BE2C (cell line): ENCODE measurements at regions not wholly inside any gene's neighbourhood (a gene's known extent, or its start where the extent isn't known, plus 50 kb on each side); places are given as distances from the start of the nearest gene placed in this dataset.

Experiments used
- DNase-seq: peaks from one replicate; pipeline ENCODE4 v3.0.0-alpha.2; 2020
- H3K27me3 ChIP-seq: fragments of 250-450 bp; sonication (Bioruptor Pico); 2 replicates; pipeline ENCODE4 v1.5.1; 2020; ENCODE audit warnings: mild to moderate bottlenecking
- H3K36me3 ChIP-seq: fragments of 250-450 bp; sonication (Bioruptor Pico); 2 replicates; pipeline ENCODE4 v1.5.1; 2020; ENCODE audit warnings: mild to moderate bottlenecking
- H3K4me1 ChIP-seq: fragments of 250-450 bp; sonication (Bioruptor Pico); 2 replicates; pipeline ENCODE4 v1.5.1; 2020
- H3K4me3 ChIP-seq: 2 replicates; pipeline ENCODE4 v1.5.1; 2011; ENCODE audit warnings: low read depth, low read length
- H3K9me3 ChIP-seq: fragments of 250-450 bp; sonication (Bioruptor Pico); 2 replicates; pipeline ENCODE4 v1.5.1; 2020
- CTCF ChIP-seq: IDR thresholded peaks from 2 replicates; pipeline ENCODE4 v1.5.1; 2012; ENCODE audit warnings: mild to moderate bottlenecking, low read depth, low read length

DNA sequence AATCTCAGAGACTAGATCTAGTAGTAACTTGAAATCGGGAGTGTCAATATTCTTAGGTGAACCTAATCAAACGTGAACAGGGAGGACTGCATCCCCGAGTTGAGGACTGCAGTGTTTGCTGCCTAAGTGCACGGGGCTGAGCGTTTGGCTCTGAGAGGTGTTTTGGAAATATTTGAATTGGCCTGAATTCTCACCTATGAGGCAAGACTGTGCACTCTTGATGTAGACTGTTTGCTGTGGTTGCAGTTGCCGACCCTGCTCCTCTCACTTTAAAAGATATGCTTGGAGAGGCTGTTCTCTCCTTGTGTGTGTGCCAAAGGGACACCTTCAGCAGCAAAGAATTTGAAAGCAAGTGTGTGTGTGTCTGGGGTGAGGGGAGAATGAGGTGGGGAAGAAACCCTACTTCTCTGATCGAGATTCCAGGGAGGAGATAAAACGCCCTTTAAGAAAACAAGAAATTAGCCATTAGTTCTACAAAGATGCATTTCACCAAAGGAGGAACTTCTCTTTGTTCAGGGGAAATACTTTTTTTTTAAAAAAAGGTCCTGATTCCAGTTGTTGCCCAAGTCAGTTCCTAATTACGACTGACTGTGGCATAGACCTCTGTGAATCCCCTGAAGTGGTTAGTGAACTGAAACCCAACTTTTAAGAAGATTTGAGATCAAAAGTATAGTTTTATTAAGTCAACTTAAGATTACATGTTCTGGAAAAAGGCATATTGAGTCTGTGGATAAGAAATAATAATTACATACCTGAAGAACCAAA, 106.6 kb downstream of the DYRK2 start:
- no peak for TF ChIP-seq CTCF
- no peak for DNase-seq
- Histone ChIP-seq H3K4me1 (no peaks in the 10 kb centered on the region), H3K9me3 (no peaks in the 10 kb centered on the region), H3K36me3 (no peaks in the 10 kb centered on the region), H3K4me3 (no peak overlapping the region), H3K27me3 (no peaks in the 10 kb centered on the region)

GRCh38 chr12:67757651-67758050, 109.1 kb downstream of the DYRK2 start:
- no peak for DNase-seq
- Histone ChIP-seq H3K4me1 (no peaks in the 10 kb centered on the region), H3K4me3 (no peak overlapping the region), H3K9me3 (no peaks in the 10 kb centered on the region), H3K36me3 (no peaks in the 10 kb centered on the region), H3K27me3 (no peaks in the 10 kb centered on the region)
- TF ChIP-seq CTCF: no peak

GRCh38 chr12:67758119-67758518, 109.6 kb downstream of the DYRK2 start:
- no peaks in the 10 kb centered on the region for H3K9me3 ChIP-seq
- H3K4me1 ChIP-seq: no peaks in the 10 kb centered on the region
- TF ChIP-seq CTCF: no peak
- no peak for DNase-seq
- H3K27me3 ChIP-seq: no peaks in the 10 kb centered on the region
- no peak overlapping the region for H3K4me3 ChIP-seq
- H3K36me3 ChIP-seq: no peaks in the 10 kb centered on the region

GRCh38 chr12:67758521-67758920, 110.0 kb downstream of the DYRK2 start:
- no peaks in the 10 kb centered on the region for H3K36me3 ChIP-seq
- no peak for DNase-seq
- no peaks in the 10 kb centered on the region for H3K9me3 ChIP-seq
- no peaks in the 10 kb centered on the region for H3K4me1 ChIP-seq
- TF ChIP-seq CTCF: no peak
- H3K4me3 ChIP-seq: no peak overlapping the region
- H3K27me3 ChIP-seq: no peaks in the 10 kb centered on the region

GRCh38 chr12:67759829-67760228, 111.3 kb downstream of the DYRK2 start:
- Histone ChIP-seq H3K36me3 (no peaks in the 10 kb centered on the region), H3K4me3 (no peak overlapping the region), H3K9me3 (no peaks in the 10 kb centered on the region), H3K27me3 (no peaks in the 10 kb centered on the region), H3K4me1 (no peaks in the 10 kb centered on the region)
- no peak for DNase-seq
- no peak for TF ChIP-seq CTCF

GRCh38 chr12:67760586-67761275, 112.2 kb downstream of the DYRK2 start:
- no peak for TF ChIP-seq CTCF
- no peak for DNase-seq
- Histone ChIP-seq H3K4me1 (no peaks in the 10 kb centered on the region), H3K36me3 (no peaks in the 10 kb centered on the region), H3K27me3 (no peaks in the 10 kb centered on the region), H3K9me3 (no peaks in the 10 kb centered on the region), H3K4me3 (no peak overlapping the region)
